HL-60 (cell line): ENCODE measurements at regions not wholly inside any gene's neighbourhood (a gene's known extent, or its start where the extent isn't known, plus 50 kb on each side); places are given as distances from the start of the nearest gene placed in this dataset.

Experiments
- DNase-seq, 2 experiments: peaks; one replicate each; pipeline ENCODE4 v3.0.0-alpha.2; 2010 to 2020; ENCODE audit warnings: low read depth in 1 of 2, low spot score in 1 of 2
- H3K27ac ChIP-seq: fragments of 250-450 bp; sonication (Bioruptor Pico); replicated peaks from 2 replicates; pipeline ENCODE4 v1.5.1; 2020; ENCODE audit warnings: mild to moderate bottlenecking, moderate library complexity
- H3K27me3 ChIP-seq: fragments of 250-450 bp; sonication (Bioruptor Pico); 2 replicates; pipeline ENCODE4 v1.5.1; 2021; ENCODE audit warnings: mild to moderate bottlenecking, moderate library complexity; ENCODE audit not compliant: insufficient read depth, poor library complexity, severe bottlenecking
- H3K4me3 ChIP-seq: replicated peaks from 2 replicates; pipeline ENCODE4 v1.5.1; 2011; ENCODE audit warnings: mild to moderate bottlenecking, control low read depth, low read length; ENCODE audit not compliant: insufficient read depth
- GABPA ChIP-seq: IDR thresholded peaks from 2 replicates; pipeline ENCODE4 v1.6.1; 2012; ENCODE audit warnings: low read depth
- POLR2AphosphoS5 ChIP-seq: IDR thresholded peaks from 2 replicates; pipeline ENCODE4 v1.6.1; 2012; ENCODE audit warnings: low read depth
- TF ChIP-seq, protein P1 (sequence below): IDR thresholded peaks from 2 replicates; pipeline ENCODE4 v1.6.1; 2012; ENCODE audit warnings: low read depth; ENCODE audit not compliant: insufficient replicate concordance
- TF ChIP-seq, protein P2 (sequence below): IDR thresholded peaks from one replicate; pipeline ENCODE4 v1.5.1; 2011; ENCODE audit warnings: low read length, control low read depth, inconsistent platforms; ENCODE audit not compliant: insufficient read depth

DNA sequence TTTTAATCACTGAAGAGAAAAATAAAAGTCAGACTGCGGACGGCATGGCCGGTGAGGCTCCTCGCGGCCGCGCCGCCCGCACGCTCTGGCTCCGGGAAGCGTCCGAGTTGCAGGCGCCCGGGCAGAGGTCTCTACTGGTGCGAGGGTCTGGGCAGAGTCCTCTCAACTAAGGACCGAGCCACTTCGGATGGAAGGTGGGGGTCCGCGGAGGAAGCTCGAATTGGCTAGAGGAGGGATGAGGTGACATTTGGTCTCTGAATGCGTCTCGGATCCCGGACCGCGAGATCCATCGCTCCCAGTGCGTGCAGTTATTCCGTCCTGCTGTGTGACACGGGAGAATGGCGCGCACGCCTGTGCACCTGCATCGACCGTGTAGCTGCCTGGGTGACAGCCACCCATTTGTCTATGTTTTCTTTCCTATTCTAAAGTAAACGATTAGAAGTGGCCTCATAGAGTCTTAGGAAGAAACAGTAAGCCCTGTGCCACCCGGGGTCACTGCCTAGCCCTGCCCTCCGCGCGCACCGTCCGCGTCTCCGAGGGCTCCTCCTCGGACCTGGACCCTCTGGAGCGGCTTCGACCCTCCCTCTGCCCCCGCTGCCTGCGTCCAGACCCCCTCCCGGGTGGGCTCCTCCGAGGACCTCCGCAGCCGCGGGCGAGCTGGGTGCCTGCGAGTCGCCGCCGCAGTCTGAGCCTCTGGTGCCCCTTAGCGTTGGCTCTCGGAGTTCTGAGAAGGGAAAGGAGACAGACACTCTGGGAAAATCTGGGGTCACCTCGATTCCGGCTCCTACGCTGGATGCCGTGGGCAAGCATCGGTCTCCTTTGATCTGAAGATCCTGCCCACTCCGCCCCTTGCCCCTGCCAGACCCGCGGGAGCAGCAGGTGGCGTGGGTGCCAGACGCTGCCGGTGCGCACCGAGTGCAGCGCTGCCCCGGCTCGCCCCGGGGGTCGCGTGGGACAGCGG is 347.4 kb downstream of the LIG4 start:
- Histone ChIP-seq H3K27ac (no peak overlapping the region), H3K27me3 (peaks cover 52% of the 10 kb centered on the region), H3K4me3 (peak overlapping the region; percentile 36; the same call in 1 of the 2 replicates)
- TF ChIP-seq, protein P1, sequence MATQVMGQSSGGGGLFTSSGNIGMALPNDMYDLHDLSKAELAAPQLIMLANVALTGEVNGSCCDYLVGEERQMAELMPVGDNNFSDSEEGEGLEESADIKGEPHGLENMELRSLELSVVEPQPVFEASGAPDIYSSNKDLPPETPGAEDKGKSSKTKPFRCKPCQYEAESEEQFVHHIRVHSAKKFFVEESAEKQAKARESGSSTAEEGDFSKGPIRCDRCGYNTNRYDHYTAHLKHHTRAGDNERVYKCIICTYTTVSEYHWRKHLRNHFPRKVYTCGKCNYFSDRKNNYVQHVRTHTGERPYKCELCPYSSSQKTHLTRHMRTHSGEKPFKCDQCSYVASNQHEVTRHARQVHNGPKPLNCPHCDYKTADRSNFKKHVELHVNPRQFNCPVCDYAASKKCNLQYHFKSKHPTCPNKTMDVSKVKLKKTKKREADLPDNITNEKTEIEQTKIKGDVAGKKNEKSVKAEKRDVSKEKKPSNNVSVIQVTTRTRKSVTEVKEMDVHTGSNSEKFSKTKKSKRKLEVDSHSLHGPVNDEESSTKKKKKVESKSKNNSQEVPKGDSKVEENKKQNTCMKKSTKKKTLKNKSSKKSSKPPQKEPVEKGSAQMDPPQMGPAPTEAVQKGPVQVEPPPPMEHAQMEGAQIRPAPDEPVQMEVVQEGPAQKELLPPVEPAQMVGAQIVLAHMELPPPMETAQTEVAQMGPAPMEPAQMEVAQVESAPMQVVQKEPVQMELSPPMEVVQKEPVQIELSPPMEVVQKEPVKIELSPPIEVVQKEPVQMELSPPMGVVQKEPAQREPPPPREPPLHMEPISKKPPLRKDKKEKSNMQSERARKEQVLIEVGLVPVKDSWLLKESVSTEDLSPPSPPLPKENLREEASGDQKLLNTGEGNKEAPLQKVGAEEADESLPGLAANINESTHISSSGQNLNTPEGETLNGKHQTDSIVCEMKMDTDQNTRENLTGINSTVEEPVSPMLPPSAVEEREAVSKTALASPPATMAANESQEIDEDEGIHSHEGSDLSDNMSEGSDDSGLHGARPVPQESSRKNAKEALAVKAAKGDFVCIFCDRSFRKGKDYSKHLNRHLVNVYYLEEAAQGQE, result no peak
- peak in 1 of 2 experiments; percentile 12 for DNase-seq

DNA sequence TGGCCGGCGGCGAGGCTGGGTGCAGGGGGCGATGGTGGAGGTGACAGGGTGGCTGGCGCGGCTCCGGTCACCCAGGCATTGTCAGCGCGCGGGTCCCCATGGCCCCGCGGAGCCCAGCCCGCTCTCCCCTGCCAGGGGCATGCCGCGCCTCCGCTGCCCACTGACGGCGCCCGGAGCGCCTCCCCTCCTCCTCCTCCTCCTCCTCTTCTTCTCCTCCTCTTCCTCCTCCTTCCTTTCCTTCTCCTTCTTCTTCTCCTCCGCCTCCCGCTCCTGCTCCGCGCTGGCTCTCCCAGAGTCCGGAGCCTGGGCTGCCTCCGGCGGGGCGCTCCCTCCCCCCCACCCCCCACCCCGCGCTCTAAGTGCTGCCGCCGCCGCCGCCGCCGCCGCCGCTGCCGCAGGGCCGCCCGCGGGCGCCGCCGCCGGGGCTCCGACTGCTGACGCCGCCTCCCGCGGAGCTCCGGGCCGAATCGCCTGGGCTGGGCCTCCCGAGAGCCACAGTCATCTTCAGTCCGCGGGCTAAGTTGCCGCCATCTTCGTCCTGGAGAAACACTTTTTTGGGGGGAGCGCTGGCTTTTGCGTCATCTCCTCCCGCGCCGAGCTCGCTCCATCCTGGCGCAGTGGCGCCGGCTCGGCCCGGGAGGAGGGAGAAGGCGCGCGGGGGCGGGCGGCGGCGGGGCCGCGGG is 348.3 kb downstream of the LIG4 start:
- no peak for DNase-seq
- H3K27ac ChIP-seq, result no peak overlapping the region
- peaks cover 52% of the 10 kb centered on the region for H3K27me3 ChIP-seq
- TF ChIP-seq, protein P1, result no peak
- H3K4me3 ChIP-seq, result peak overlapping the region; percentile 36

DNA sequence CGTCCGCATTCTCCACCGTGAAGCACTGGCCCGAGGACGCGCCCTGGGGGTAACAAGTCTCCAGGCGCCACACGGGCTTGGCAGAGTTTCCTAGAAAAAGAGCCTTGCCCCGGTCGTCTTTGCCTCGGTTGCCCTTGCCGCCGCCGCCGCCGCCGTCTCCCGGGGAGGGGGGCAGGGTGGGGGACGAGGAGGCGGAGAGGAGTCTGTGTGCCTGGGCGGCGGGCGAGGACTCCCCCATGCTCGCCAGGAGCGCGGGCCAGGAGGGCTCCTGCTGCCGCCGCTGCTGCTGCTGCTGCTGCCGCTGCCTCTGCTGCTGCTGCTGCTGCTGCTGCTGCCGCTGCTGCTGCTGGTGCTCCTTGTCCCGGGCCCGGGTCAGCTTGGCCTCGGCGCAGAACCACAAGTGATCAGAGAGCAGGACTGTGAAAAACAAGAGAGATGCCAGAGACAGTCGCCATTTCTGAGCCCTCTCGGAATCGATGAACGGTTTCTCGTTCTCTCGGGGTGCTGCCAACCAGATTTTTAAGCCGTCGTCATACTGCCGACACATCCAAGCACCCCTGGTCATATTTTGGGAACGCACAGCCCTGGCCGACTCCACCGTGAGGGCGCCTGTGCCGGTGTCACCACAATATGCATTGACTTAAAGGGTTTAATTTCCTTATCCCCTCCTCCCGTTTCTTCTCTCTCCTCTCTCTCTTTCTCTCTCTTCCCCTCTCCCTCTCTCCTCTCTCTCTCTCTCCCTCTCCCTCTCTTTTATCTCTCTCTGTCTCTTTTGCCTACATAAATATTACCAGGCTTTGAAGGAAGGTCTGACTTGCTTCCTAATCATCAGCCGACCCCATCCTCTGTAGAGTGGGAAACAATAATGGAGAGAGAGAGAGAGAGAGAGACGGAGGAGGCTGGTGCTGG is 349.1 kb downstream of the LIG4 start:
- H3K4me3 ChIP-seq, result no peak overlapping the region
- no peak for TF ChIP-seq POLR2AphosphoS5
- TF ChIP-seq, protein P2, sequence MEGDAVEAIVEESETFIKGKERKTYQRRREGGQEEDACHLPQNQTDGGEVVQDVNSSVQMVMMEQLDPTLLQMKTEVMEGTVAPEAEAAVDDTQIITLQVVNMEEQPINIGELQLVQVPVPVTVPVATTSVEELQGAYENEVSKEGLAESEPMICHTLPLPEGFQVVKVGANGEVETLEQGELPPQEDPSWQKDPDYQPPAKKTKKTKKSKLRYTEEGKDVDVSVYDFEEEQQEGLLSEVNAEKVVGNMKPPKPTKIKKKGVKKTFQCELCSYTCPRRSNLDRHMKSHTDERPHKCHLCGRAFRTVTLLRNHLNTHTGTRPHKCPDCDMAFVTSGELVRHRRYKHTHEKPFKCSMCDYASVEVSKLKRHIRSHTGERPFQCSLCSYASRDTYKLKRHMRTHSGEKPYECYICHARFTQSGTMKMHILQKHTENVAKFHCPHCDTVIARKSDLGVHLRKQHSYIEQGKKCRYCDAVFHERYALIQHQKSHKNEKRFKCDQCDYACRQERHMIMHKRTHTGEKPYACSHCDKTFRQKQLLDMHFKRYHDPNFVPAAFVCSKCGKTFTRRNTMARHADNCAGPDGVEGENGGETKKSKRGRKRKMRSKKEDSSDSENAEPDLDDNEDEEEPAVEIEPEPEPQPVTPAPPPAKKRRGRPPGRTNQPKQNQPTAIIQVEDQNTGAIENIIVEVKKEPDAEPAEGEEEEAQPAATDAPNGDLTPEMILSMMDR, result no peak
- TF ChIP-seq GABPA, result no peak
- TF ChIP-seq, protein P1, result no peak
- DNase-seq, result no peak
- no peak overlapping the region for H3K27ac ChIP-seq
- H3K27me3 ChIP-seq, result peaks cover 49% of the 10 kb centered on the region
